ENCODE measurements at regions not wholly inside any gene's neighbourhood (a gene's known extent, or its start where the extent isn't known, plus 50 kb on each side); places are given as distances from the start of the nearest gene placed in this dataset.

- H3K27me3 Mint-ChIP-seq = peaks cover 14% of the 10 kb centered on the region
- no peaks in the 10 kb centered on the region for H3K9me3 Mint-ChIP-seq
- H3K27ac Mint-ChIP-seq = no peak overlapping the region
- no peaks in the 10 kb centered on the region for H3K36me3 Mint-ChIP-seq (ENCODE audit: low read depth)
- H3K4me3 Mint-ChIP-seq = no peak overlapping the region
- no peak for DNase-seq
- H3K4me1 Mint-ChIP-seq (ENCODE audit: low read depth) = no peaks in the 10 kb centered on the region
Measured at GRCh38 chr9:27750566-27750965, 177.3 kb upstream of the C9orf72 start.

GRCh38 chr9:27752069-27752468 is 178.8 kb upstream of the C9orf72 start:
- Mint-ChIP-seq H3K9me3 (no peaks in the 10 kb centered on the region), H3K27ac (no peak overlapping the region), H3K27me3 (peaks cover 9% of the 10 kb centered on the region), H3K36me3 (ENCODE audit: low read depth) (no peaks in the 10 kb centered on the region), H3K4me1 (ENCODE audit: low read depth) (no peaks in the 10 kb centered on the region), H3K4me3 (no peak overlapping the region)
- no peak for DNase-seq

- Mint-ChIP-seq H3K27ac (no peak overlapping the region), H3K4me3 (no peak overlapping the region), H3K4me1 (ENCODE audit: low read depth) (no peaks in the 10 kb centered on the region), H3K36me3 (ENCODE audit: low read depth) (no peaks in the 10 kb centered on the region), H3K27me3 (peaks cover 2% of the 10 kb centered on the region), H3K9me3 (no peaks in the 10 kb centered on the region)
- DNase-seq = no peak
Measured at GRCh38 chr9:27755846-27756245, 182.6 kb upstream of the C9orf72 start.

DNA sequence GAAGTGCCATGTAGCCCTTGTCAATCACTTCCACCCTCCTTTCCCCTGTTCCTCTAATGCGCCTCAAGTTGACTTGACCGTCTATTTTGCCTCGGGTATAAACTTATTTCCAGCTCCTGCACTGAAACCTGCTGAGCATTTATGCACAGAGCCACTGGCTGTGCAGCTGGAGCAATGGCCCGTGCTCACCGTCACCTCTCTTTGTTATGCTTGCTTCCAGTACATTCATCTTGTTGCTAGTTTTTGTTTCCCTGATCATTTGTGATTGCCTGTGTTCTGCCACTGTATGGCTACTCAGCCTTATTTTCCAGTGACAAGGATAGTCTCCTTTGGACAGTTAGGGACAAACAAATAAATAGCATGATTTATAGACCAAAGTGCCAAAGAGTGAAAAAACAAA is 183.1 kb upstream of the C9orf72 start:
- H3K9me3 Mint-ChIP-seq = no peaks in the 10 kb centered on the region
- no peaks in the 10 kb centered on the region for H3K36me3 Mint-ChIP-seq (ENCODE audit: low read depth)
- peaks cover 2% of the 10 kb centered on the region for H3K27me3 Mint-ChIP-seq
- DNase-seq = no peak
- H3K27ac Mint-ChIP-seq = no peak overlapping the region
- no peaks in the 10 kb centered on the region for H3K4me1 Mint-ChIP-seq (ENCODE audit: low read depth)
- H3K4me3 Mint-ChIP-seq = no peak overlapping the region

GRCh38 chr9:27763831-27764230 is 190.6 kb upstream of the C9orf72 start:
- no peaks in the 10 kb centered on the region for H3K36me3 Mint-ChIP-seq (ENCODE audit: low read depth)
- H3K4me3 Mint-ChIP-seq = no peak overlapping the region
- H3K9me3 Mint-ChIP-seq = no peaks in the 10 kb centered on the region
- H3K4me1 Mint-ChIP-seq (ENCODE audit: low read depth) = no peaks in the 10 kb centered on the region
- DNase-seq = no peak
- H3K27ac Mint-ChIP-seq = no peak overlapping the region
- H3K27me3 Mint-ChIP-seq = no peaks in the 10 kb centered on the region

- Mint-ChIP-seq H3K4me3 (no peak overlapping the region), H3K4me1 (ENCODE audit: low read depth) (no peaks in the 10 kb centered on the region), H3K9me3 (no peaks in the 10 kb centered on the region), H3K27me3 (no peaks in the 10 kb centered on the region), H3K36me3 (ENCODE audit: low read depth) (no peaks in the 10 kb centered on the region), H3K27ac (no peak overlapping the region)
- no peak for DNase-seq
Measured at GRCh38 chr9:27765266-27766072, 192.2 kb upstream of the C9orf72 start.

GRCh38 chr9:27766073-27766835 is 193.0 kb upstream of the C9orf72 start:
- Mint-ChIP-seq H3K4me1 (ENCODE audit: low read depth) (no peaks in the 10 kb centered on the region), H3K27ac (no peak overlapping the region), H3K27me3 (no peaks in the 10 kb centered on the region), H3K4me3 (no peak overlapping the region), H3K9me3 (no peaks in the 10 kb centered on the region), H3K36me3 (ENCODE audit: low read depth) (no peaks in the 10 kb centered on the region)
- DNase-seq = no peak

- no peak overlapping the region for H3K27ac Mint-ChIP-seq
- no peaks in the 10 kb centered on the region for H3K27me3 Mint-ChIP-seq
- no peak for DNase-seq
- H3K4me3 Mint-ChIP-seq = no peak overlapping the region
- H3K36me3 Mint-ChIP-seq (ENCODE audit: low read depth) = no peaks in the 10 kb centered on the region
- no peaks in the 10 kb centered on the region for H3K9me3 Mint-ChIP-seq
- no peaks in the 10 kb centered on the region for H3K4me1 Mint-ChIP-seq (ENCODE audit: low read depth)
Measured at GRCh38 chr9:27768781-27769180, 195.5 kb upstream of the C9orf72 start.

DNA sequence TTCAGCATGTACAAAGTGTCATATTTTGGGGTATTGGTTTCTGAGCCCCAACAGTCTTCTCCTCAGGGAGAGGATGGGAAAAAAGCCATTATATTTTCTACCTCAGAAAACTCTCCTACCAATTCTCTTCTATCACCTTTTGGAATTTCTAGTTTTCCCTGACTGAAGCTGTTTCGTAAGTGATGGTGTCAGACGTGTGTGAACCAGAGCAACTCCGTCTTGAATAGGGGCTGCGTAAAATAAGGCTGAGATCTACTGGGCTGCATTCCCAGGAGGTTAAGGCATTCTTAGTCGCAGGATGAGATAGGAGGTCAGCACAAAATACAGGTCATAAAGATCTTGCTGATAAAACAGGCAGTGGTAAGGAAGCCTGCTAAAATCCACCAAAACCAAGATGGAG is 197.3 kb upstream of the C9orf72 start:
- DNase-seq = no peak
- no peaks in the 10 kb centered on the region for H3K9me3 Mint-ChIP-seq
- no peak overlapping the region for H3K4me3 Mint-ChIP-seq
- no peaks in the 10 kb centered on the region for H3K36me3 Mint-ChIP-seq (ENCODE audit: low read depth)
- H3K27ac Mint-ChIP-seq = no peak overlapping the region
- no peaks in the 10 kb centered on the region for H3K27me3 Mint-ChIP-seq
- no peaks in the 10 kb centered on the region for H3K4me1 Mint-ChIP-seq (ENCODE audit: low read depth)

DNA sequence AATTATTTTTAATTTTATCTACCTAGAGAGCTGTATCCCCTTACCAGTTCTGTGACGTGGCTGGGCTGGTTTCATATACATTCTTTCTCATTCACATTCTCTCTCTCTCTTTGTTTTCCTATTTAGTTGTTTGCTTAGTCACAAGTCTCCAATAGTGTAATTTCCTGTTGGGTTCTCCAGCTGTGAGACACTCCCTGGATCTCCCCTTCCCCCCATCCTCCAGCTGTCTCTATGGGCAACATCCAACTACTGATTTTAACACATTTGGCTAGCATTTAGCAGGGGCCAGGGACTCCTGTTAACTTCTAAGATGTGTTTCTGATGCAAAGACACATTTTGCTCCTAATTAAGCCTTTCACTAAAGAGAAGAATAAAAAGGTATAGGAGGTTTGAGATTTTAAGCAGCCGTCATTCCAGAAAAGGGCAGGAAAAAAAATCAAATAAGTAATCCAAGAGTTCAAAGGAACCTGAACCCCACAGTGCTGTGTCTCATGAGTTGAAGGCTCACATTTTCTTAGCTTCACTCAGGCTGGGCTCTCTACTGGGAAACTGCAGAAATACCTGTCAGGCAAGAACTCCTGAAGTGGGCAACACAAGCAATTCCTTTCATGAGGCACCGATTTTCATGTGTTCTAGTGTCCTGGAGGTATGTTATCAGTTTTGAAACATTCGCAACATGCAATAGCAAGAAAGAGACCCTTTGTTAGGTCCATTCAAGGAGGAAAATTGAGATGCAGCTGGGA is 198.7 kb upstream of the C9orf72 start:
- Mint-ChIP-seq H3K4me3 (no peak overlapping the region), H3K9me3 (no peaks in the 10 kb centered on the region), H3K4me1 (ENCODE audit: low read depth) (no peaks in the 10 kb centered on the region), H3K36me3 (ENCODE audit: low read depth) (no peaks in the 10 kb centered on the region), H3K27ac (no peak overlapping the region), H3K27me3 (no peaks in the 10 kb centered on the region)
- no peak for DNase-seq

- Mint-ChIP-seq H3K27ac (peak overlapping the region; percentile 82), H3K4me1 (ENCODE audit: low read depth) (peaks cover 10% of the 10 kb centered on the region), H3K36me3 (ENCODE audit: low read depth) (no peaks in the 10 kb centered on the region), H3K4me3 (no peak overlapping the region), H3K27me3 (peaks cover 21% of the 10 kb centered on the region), H3K9me3 (peaks cover 8% of the 10 kb centered on the region)
- DNase-seq = peak; percentile 30
Measured at GRCh38 chr9:27784847-27785713, 211.8 kb upstream of the C9orf72 start.

GRCh38 chr9:27785714-27786100 is 212.4 kb upstream of the C9orf72 start:
- Mint-ChIP-seq H3K27me3 (peaks cover 21% of the 10 kb centered on the region), H3K27ac (peak overlapping the region; percentile 82), H3K4me1 (ENCODE audit: low read depth) (peaks cover 10% of the 10 kb centered on the region), H3K4me3 (no peak overlapping the region), H3K9me3 (peaks cover 8% of the 10 kb centered on the region), H3K36me3 (ENCODE audit: low read depth) (no peaks in the 10 kb centered on the region)
- DNase-seq = no peak

GRCh38 chr9:27787891-27788290 is 214.6 kb upstream of the C9orf72 start:
- no peaks in the 10 kb centered on the region for H3K36me3 Mint-ChIP-seq (ENCODE audit: low read depth)
- no peak for DNase-seq
- H3K4me1 Mint-ChIP-seq (ENCODE audit: low read depth) = peaks cover 10% of the 10 kb centered on the region
- H3K27me3 Mint-ChIP-seq = peaks cover 17% of the 10 kb centered on the region
- peaks cover 2% of the 10 kb centered on the region for H3K9me3 Mint-ChIP-seq
- no peak overlapping the region for H3K4me3 Mint-ChIP-seq
- H3K27ac Mint-ChIP-seq = no peak overlapping the region

DNA sequence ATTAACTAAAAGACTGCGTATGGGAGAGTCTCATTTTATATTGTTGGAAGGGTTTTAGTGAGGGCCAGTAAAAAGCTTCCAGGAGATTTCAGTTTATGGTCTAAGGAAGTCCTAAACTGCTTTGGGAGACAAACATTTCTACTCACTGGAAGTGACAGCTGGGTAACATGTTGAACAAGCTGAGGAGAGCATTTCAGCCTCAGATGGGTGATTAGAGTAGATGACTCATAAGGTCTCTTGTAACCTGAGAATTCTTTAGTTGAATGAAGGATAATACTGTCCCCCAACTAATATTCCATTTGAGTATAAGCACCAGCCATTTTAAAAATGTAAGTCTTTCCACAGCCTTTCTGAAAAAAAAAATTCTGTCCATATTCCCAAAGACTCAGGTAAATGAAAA is 218.0 kb upstream of the C9orf72 start:
- DNase-seq = no peak

More for the DNA sequence above, 218.0 kb upstream of the C9orf72 start:
- peaks cover 17% of the 10 kb centered on the region for H3K27me3 Mint-ChIP-seq
- H3K4me3 Mint-ChIP-seq = no peak overlapping the region
- H3K4me1 Mint-ChIP-seq (ENCODE audit: low read depth) = no peaks in the 10 kb centered on the region
- H3K36me3 Mint-ChIP-seq (ENCODE audit: low read depth) = no peaks in the 10 kb centered on the region
- no peak overlapping the region for H3K27ac Mint-ChIP-seq
- H3K9me3 Mint-ChIP-seq = peaks cover 2% of the 10 kb centered on the region

Data from activated T-cell treated with anti-CD3 and anti-CD28 coated beads, Interleukin-2, amount 50 U/mL, for 24 hours (primary cell).